Vagina (tissue), 2 donors: ENCODE measurements at regions not wholly inside any gene's neighbourhood (a gene's known extent, or its start where the extent isn't known, plus 50 kb on each side); places are given as distances from the start of the nearest gene placed in this dataset.

ENCODE experiments used
- DNase-seq, 2 donors: peaks; one replicate each; pipeline ENCODE4 v3.0.0-alpha.2; 2017; ENCODE audit errors: extremely low spot score in 2 of 2
- H3K27ac ChIP-seq: fragments of 200-600 bp; sonication (generic); one replicate; pipeline ENCODE4 v1.5.1; 2019
- H3K27me3 ChIP-seq: fragments of 200-600 bp; sonication (generic); one replicate; pipeline ENCODE4 v1.5.1; 2019
- H3K36me3 ChIP-seq, 2 donors: fragments of 200-600 bp; sonication (generic); one replicate each; pipeline ENCODE4 v1.5.1; 2017 to 2019
- H3K4me1 ChIP-seq: fragments of 200-600 bp; sonication (generic); one replicate; pipeline ENCODE4 v1.5.1; 2019
- H3K4me3 ChIP-seq, 2 donors: fragments of 200-600 bp; sonication (generic); 1 replicate in 1 of 2; 2 replicates in 1 of 2; pipeline ENCODE4 v1.5.1; 2016 to 2019
- H3K9me3 ChIP-seq: fragments of 200-600 bp; sonication (generic); one replicate; pipeline ENCODE4 v1.5.1; 2019
- POLR2A ChIP-seq, 2 donors: fragments of 450-650 bp; IDR thresholded peaks; one replicate each; pipeline ENCODE4 v1.6.1; 2017; ENCODE audit warnings: antibody characterized with exemption in 2 of 2, mild to moderate bottlenecking in 2 of 2, moderate library complexity in 2 of 2
- POLR2AphosphoS5 ChIP-seq, 2 donors: sonication (generic); formaldehyde crosslinking; IDR thresholded peaks; one replicate each; pipeline ENCODE4 v1.9.0; 2017; ENCODE audit warnings: antibody characterized with exemption in 2 of 2, mild to moderate bottlenecking in 2 of 2, low read depth in 1 of 2; ENCODE audit not compliant: insufficient read depth in 1 of 2
- intact Hi-C: fragments of 100-400 bp; cut with DNase I; formaldehyde crosslinking; loops from one replicate; pipeline ENCODE4 v1.15.1; 2023
- TF ChIP-seq, protein P1 (sequence below), 3 experiments: fragments of 450-650 bp in 2 of 3; fragments of 200-600 bp in 1 of 3; sonication (generic) in 1 of 3; IDR thresholded peaks; one replicate each; pipeline ENCODE4 v1.5.1; 2017 to 2019; ENCODE audit warnings: antibody characterized with exemption in 3 of 3, mild to moderate bottlenecking in 2 of 3, moderate library complexity in 2 of 3

DNA sequence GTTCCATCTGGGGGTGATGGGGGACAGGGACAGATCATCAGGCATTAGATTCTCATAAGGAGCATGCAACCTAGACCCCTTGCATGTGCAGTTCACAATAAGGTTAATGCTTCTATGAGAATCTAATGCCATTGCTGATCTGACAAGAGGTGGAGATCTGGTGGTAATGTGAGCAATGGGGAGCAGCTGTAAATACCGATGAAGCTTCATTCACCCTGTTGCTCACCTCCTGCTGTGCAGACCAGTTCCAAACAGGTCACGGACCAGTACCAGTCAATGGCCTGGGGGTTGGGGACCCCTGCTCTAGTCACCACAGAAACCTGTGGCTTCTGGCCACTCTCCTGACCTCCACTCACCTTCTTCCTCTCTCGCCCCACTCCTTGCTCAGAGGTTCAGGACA, 229.9 kb downstream of the PTPRU start:
- Histone ChIP-seq H3K4me1 (no peaks in the 10 kb centered on the region), H3K27ac (no peak overlapping the region), H3K36me3 (no peaks in the 10 kb centered on the region), H3K9me3 (no peaks in the 10 kb centered on the region), H3K27me3 (no peaks in the 10 kb centered on the region), H3K4me3 (no peak overlapping the region)
- no peak for DNase-seq
- intact Hi-C loops = no loop called here
- TF ChIP-seq POLR2AphosphoS5 (IDR thresholded peaks at IDR 0.05; ENCODE audit: insufficient read depth in 1 of 2, low read depth in 1 of 2) (no peak), POLR2A (IDR thresholded peaks at IDR 0.05) (no peak)
- TF ChIP-seq, protein P1, sequence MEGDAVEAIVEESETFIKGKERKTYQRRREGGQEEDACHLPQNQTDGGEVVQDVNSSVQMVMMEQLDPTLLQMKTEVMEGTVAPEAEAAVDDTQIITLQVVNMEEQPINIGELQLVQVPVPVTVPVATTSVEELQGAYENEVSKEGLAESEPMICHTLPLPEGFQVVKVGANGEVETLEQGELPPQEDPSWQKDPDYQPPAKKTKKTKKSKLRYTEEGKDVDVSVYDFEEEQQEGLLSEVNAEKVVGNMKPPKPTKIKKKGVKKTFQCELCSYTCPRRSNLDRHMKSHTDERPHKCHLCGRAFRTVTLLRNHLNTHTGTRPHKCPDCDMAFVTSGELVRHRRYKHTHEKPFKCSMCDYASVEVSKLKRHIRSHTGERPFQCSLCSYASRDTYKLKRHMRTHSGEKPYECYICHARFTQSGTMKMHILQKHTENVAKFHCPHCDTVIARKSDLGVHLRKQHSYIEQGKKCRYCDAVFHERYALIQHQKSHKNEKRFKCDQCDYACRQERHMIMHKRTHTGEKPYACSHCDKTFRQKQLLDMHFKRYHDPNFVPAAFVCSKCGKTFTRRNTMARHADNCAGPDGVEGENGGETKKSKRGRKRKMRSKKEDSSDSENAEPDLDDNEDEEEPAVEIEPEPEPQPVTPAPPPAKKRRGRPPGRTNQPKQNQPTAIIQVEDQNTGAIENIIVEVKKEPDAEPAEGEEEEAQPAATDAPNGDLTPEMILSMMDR (IDR thresholded peaks at IDR 0.05) = no peak

DNA sequence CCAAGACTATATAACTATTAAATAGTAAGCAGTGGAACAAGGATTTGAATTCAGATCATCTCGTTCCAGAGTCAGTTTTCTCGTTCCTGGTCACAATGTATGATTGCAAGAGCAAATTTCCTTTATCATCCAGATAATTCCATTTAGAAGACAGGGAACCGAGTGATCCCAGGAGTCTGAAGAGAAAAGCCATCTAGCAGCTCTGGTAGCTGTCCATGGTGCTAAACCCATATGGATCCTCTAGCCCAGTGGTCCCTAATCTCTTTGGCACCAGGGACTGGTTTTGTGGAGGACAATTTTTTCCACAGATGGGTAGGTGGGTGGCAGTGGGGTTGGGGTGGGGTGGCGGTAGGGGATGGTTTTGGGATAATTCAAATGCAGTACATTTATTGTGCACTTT, 229.4 kb downstream of the PTPRU start:
- intact Hi-C loops = no loop called here
- DNase-seq = no peak
- Histone ChIP-seq H3K27me3 (no peaks in the 10 kb centered on the region), H3K36me3 (no peaks in the 10 kb centered on the region), H3K4me3 (no peak overlapping the region), H3K9me3 (no peaks in the 10 kb centered on the region), H3K4me1 (no peaks in the 10 kb centered on the region), H3K27ac (no peak overlapping the region)
- TF ChIP-seq, protein P1 (IDR thresholded peaks at IDR 0.05) = no peak
- TF ChIP-seq POLR2A (IDR thresholded peaks at IDR 0.05) = no peak
- no peak for TF ChIP-seq POLR2AphosphoS5 (IDR thresholded peaks at IDR 0.05; ENCODE audit: insufficient read depth in 1 of 2, low read depth in 1 of 2)

DNA sequence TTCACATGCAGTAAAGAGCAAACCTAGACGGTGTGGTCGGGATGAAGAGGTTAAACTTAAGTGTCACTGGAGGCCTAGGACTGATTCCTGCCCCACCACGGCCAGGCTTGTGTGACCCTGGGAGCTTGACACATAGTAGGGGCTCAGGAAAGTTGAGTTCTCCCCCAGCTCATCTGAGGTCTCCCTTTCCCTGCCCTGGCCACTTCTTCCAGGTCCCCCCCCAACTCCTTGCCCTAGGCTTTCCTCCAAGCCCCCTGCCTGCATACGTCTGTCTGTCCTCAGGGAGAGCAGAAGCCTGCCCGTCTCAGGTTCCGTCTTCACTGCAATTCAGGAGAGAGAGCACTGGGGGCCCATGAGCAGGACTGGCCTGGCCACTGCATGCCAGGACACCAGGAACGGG, 225.8 kb downstream of the PTPRU start:
- Histone ChIP-seq H3K36me3 (no peaks in the 10 kb centered on the region), H3K27me3 (no peaks in the 10 kb centered on the region), H3K4me3 (no peak overlapping the region), H3K27ac (no peak overlapping the region), H3K4me1 (no peaks in the 10 kb centered on the region), H3K9me3 (no peaks in the 10 kb centered on the region)
- DNase-seq = no peak
- intact Hi-C loops = no loop called here
- TF ChIP-seq, protein P1 (IDR thresholded peaks at IDR 0.05) = no peak
- no peak for TF ChIP-seq POLR2A (IDR thresholded peaks at IDR 0.05)
- TF ChIP-seq POLR2AphosphoS5 (IDR thresholded peaks at IDR 0.05; ENCODE audit: insufficient read depth in 1 of 2, low read depth in 1 of 2) = no peak

DNA sequence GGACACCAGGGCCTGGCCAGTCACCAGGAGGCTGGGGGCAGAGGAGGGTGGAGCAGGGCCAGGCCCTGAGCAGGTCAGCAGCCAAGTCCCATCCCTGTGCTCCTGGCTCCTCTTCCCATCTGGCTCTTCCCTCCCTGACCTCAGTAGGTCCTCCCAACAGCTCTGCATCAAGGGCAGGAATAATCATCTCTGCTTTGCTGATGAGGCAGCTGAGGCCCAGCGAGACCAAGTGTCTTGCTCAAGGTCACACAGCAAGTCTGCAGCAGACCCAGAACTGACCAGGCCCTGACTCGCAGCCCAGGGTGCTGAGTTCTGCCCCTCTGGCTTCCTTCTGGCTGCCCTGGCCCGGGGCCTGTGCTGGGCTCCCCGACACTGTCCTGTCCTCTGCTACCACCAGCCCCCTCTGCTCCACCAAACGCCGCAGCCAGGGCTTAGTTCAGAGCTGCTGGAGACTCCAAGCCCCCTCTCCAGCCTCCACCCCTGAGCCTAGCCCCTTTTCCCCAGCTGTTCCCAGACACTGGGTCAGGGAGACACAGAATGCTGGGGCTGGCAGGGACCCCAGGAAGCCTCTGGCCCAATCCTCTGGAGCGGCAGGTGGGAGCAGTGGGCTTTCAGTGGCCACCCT, 224.9 kb downstream of the PTPRU start:
- no peaks in the 10 kb centered on the region for H3K27me3 ChIP-seq
- TF ChIP-seq, protein P1 (IDR thresholded peaks at IDR 0.05) = no peak
- TF ChIP-seq POLR2A (IDR thresholded peaks at IDR 0.05) (no peak), POLR2AphosphoS5 (IDR thresholded peaks at IDR 0.05; ENCODE audit: insufficient read depth in 1 of 2, low read depth in 1 of 2) (no peak)
- no peak for DNase-seq

DNA sequence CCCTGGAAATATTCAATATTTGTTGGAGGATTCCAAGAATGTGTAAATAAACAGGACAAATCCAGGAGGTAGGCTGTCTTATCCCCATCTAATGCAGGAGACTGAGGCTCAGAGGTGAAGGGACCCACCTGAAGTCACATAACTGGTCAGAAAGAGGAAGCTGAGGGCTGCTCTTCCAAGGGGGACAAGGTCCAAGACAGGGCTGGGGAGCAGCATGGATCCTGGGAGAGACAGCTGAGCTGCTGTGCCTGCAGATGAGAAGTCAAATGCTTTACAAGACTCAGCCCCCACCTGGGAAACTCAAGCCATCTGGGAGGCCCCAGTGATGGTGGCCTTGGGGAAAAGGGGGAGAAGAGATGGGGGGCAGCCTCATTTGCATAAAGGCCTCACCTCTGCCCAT, 224.4 kb downstream of the PTPRU start:
- H3K4me1 ChIP-seq = no peaks in the 10 kb centered on the region
- H3K9me3 ChIP-seq = no peaks in the 10 kb centered on the region
- H3K27me3 ChIP-seq = no peaks in the 10 kb centered on the region
- H3K36me3 ChIP-seq = no peaks in the 10 kb centered on the region
- H3K4me3 ChIP-seq = no peak overlapping the region
- no peak for DNase-seq
- intact Hi-C loops = no loop called here
- H3K27ac ChIP-seq = no peak overlapping the region
- no peak for TF ChIP-seq POLR2AphosphoS5 (IDR thresholded peaks at IDR 0.05; ENCODE audit: insufficient read depth in 1 of 2, low read depth in 1 of 2)
- no peak for TF ChIP-seq POLR2A (IDR thresholded peaks at IDR 0.05)
- TF ChIP-seq, protein P1 (IDR thresholded peaks at IDR 0.05) = no peak

More for the DNA sequence above, 224.9 kb downstream of the PTPRU start:
- H3K9me3 ChIP-seq = no peaks in the 10 kb centered on the region
- intact Hi-C loops = no loop called here
- H3K4me1 ChIP-seq = no peaks in the 10 kb centered on the region
- H3K27ac ChIP-seq = no peak overlapping the region
- H3K36me3 ChIP-seq = no peaks in the 10 kb centered on the region
- H3K4me3 ChIP-seq = no peak overlapping the region
